HepG2 (cell line): ENCODE measurements at regions not wholly inside any gene's neighbourhood (a gene's known extent, or its start where the extent isn't known, plus 50 kb on each side); places are given as distances from the start of the nearest gene placed in this dataset.
A peak's percentile ranks its signal among the peaks of the same experiment; 100 is the strongest.

ENCODE experiments used
- CEBPG ChIP-seq: IDR thresholded peaks from 2 replicates; pipeline ENCODE4 v1.6.1; 2016
- CHD4 ChIP-seq: fragments of 200-600 bp; sonication (generic); IDR thresholded peaks from 2 replicates; pipeline ENCODE4 v1.7.0; 2017; ENCODE audit warnings: mild to moderate bottlenecking, low read length, borderline replicate concordance
- EHMT2 ChIP-seq: fragments of 200-600 bp; sonication (generic); IDR thresholded peaks from 2 replicates; pipeline ENCODE4 v1.7.0; 2017; ENCODE audit warnings: antibody characterized with exemption, low read depth, low read length, borderline replicate concordance
- GATAD2A ChIP-seq: IDR thresholded peaks from 2 replicates; pipeline ENCODE4 v1.6.1; 2016
- HDAC1 ChIP-seq: sonication (generic); formaldehyde crosslinking; IDR thresholded peaks from 2 replicates; pipeline ENCODE4 v1.5.1; 2020; ENCODE audit warnings: mild to moderate bottlenecking, missing genetic modification reagents
- HOMEZ ChIP-seq: IDR thresholded peaks from 2 replicates; pipeline ENCODE4 v1.6.1; 2016; ENCODE audit warnings: low read depth
- MEIS2 ChIP-seq: sonication (generic); formaldehyde crosslinking; IDR thresholded peaks from 2 replicates; pipeline ENCODE4 v1.9.0; 2021; ENCODE audit warnings: mild to moderate bottlenecking, missing genetic modification reagents
- MIXL1 ChIP-seq: IDR thresholded peaks from 2 replicates; pipeline ENCODE4 v1.6.1; 2016
- RXRB ChIP-seq: IDR thresholded peaks from 2 replicates; pipeline ENCODE4 v1.6.1; 2016; ENCODE audit warnings: borderline replicate concordance, missing genetic modification reagents, missing compliant biosample characterization
- SOX5 ChIP-seq: IDR thresholded peaks from 2 replicates; pipeline ENCODE4 v1.6.1; 2016; ENCODE audit warnings: borderline replicate concordance
- TGIF2 ChIP-seq: IDR thresholded peaks from 2 replicates; pipeline ENCODE4 v1.6.1; 2016; ENCODE audit warnings: control low read depth, missing compliant biosample characterization
- ZKSCAN8 ChIP-seq: IDR thresholded peaks from 2 replicates; pipeline ENCODE4 v1.6.1; 2016; ENCODE audit warnings: borderline replicate concordance, missing genetic modification reagents, missing compliant biosample characterization
- ZNF34 ChIP-seq: sonication (generic); formaldehyde crosslinking; IDR thresholded peaks from 2 replicates; pipeline ENCODE4 v1.4.0; 2020; ENCODE audit warnings: mild to moderate bottlenecking, missing genetic modification reagents, borderline replicate concordance
- ZNF569 ChIP-seq: sonication (generic); formaldehyde crosslinking; IDR thresholded peaks from 2 replicates; pipeline ENCODE4 v1.5.0; 2020; ENCODE audit warnings: mild to moderate bottlenecking, missing genetic modification reagents, moderate library complexity, borderline replicate concordance
- TF ChIP-seq, protein P1 (sequence below): IDR thresholded peaks from 2 replicates; pipeline ENCODE4 v1.6.1; 2012; ENCODE audit warnings: low read depth, low read length, improper control_type of control experiment
- TF ChIP-seq, protein P2 (sequence below): IDR thresholded peaks from 2 replicates; pipeline ENCODE4 v1.4.0; 2020; ENCODE audit warnings: mild to moderate bottlenecking, missing genetic modification reagents

- TF ChIP-seq ZNF34 (no peak), ZNF569 (CRISPR knock-in tag) (no peak), SOX5 (CRISPR knock-in tag) (peak; percentile 37; the same call in 1 of the 2 replicates), CEBPG (CRISPR knock-in tag) (peak; percentile 67), RXRB (CRISPR knock-in tag) (peak; percentile 14; the same call in 1 of the 2 replicates), HOMEZ (CRISPR knock-in tag) (no peak), ZKSCAN8 (CRISPR knock-in tag) (0 out of 2 replicates have a peak, but pooled peaks have one; percentile 21), MIXL1 (CRISPR knock-in tag) (0 out of 2 replicates have a peak, but pooled peaks have one; percentile 56), TGIF2 (CRISPR knock-in tag) (peak; percentile 40; the same call in 1 of the 2 replicates), GATAD2A (CRISPR knock-in tag) (0 out of 2 replicates have a peak, but pooled peaks have one; percentile 13), HDAC1 (0 out of 2 replicates have a peak, but pooled peaks have one; percentile 32), MEIS2 (CRISPR knock-in tag) (peak; percentile 53; the same call in 1 of the 2 replicates), EHMT2 (0 out of 2 replicates have a peak, but pooled peaks have one; percentile 37), CHD4 (no peak)
- TF ChIP-seq, protein P1, sequence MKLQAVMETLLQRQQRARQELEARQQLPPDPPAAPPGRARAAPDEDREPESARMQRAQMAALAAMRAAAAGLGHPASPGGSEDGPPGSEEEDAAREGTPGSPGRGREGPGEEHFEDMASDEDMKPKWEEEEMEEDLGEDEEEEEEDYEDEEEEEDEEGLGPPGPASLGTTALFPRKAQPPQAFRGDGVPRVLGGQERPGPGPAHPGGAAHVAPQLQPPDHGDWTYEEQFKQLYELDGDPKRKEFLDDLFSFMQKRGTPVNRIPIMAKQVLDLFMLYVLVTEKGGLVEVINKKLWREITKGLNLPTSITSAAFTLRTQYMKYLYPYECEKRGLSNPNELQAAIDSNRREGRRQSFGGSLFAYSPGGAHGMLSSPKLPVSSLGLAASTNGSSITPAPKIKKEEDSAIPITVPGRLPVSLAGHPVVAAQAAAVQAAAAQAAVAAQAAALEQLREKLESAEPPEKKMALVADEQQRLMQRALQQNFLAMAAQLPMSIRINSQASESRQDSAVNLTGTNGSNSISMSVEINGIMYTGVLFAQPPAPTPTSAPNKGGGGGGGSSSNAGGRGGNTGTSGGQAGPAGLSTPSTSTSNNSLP: 0 out of 2 replicates have a peak, but pooled peaks have one; percentile 31
- TF ChIP-seq, protein P2, sequence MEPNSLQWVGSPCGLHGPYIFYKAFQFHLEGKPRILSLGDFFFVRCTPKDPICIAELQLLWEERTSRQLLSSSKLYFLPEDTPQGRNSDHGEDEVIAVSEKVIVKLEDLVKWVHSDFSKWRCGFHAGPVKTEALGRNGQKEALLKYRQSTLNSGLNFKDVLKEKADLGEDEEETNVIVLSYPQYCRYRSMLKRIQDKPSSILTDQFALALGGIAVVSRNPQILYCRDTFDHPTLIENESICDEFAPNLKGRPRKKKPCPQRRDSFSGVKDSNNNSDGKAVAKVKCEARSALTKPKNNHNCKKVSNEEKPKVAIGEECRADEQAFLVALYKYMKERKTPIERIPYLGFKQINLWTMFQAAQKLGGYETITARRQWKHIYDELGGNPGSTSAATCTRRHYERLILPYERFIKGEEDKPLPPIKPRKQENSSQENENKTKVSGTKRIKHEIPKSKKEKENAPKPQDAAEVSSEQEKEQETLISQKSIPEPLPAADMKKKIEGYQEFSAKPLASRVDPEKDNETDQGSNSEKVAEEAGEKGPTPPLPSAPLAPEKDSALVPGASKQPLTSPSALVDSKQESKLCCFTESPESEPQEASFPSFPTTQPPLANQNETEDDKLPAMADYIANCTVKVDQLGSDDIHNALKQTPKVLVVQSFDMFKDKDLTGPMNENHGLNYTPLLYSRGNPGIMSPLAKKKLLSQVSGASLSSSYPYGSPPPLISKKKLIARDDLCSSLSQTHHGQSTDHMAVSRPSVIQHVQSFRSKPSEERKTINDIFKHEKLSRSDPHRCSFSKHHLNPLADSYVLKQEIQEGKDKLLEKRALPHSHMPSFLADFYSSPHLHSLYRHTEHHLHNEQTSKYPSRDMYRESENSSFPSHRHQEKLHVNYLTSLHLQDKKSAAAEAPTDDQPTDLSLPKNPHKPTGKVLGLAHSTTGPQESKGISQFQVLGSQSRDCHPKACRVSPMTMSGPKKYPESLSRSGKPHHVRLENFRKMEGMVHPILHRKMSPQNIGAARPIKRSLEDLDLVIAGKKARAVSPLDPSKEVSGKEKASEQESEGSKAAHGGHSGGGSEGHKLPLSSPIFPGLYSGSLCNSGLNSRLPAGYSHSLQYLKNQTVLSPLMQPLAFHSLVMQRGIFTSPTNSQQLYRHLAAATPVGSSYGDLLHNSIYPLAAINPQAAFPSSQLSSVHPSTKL (CRISPR knock-in tag): peak; percentile 66
Measured at GRCh38 chr18:68177807-68178702, 536.9 kb downstream of the TMX3 start (continued).
